Smooth muscle cell (in vitro differentiated cells): ENCODE measurements at regions not wholly inside any gene's neighbourhood (a gene's known extent, or its start where the extent isn't known, plus 50 kb on each side); places are given as distances from the start of the nearest gene placed in this dataset.

Source experiments
- DNase-seq: peaks from one replicate; lab custom pipeline; 2025; ENCODE audit not compliant: unreplicated experiment; lab: John Stamatoyannopoulos, UW
- H2AFZ ChIP-seq: fragments of 200-600 bp; sonication (generic); 2 replicates; pipeline ENCODE4 v1.6.0; 2016; ENCODE audit warnings: antibody characterized with exemption, low read depth, mild to moderate bottlenecking
- H3F3A ChIP-seq: fragments of 200-600 bp; sonication (generic); 2 replicates; pipeline ENCODE4 v1.6.0; 2017; ENCODE audit warnings: antibody characterized with exemption, low read depth
- H3K27ac ChIP-seq: fragments of 200-600 bp; sonication (generic); 2 replicates; pipeline ENCODE4 v1.5.1; 2016; ENCODE audit warnings: low read depth, mild to moderate bottlenecking
- H3K27me3 ChIP-seq: fragments of 200-600 bp; sonication (generic); 2 replicates; pipeline ENCODE4 v1.6.1; 2016; ENCODE audit warnings: low read depth, mild to moderate bottlenecking
- H3K36me3 ChIP-seq: fragments of 200-600 bp; sonication (generic); 2 replicates; pipeline ENCODE4 v1.5.1; 2016; ENCODE audit warnings: low read depth
- H3K4me1 ChIP-seq: fragments of 200-600 bp; sonication (generic); 2 replicates; pipeline ENCODE4 v1.5.1; 2016; ENCODE audit warnings: low read depth
- H3K4me2 ChIP-seq: fragments of 200-600 bp; sonication (generic); 2 replicates; pipeline ENCODE4 v1.6.0; 2016; ENCODE audit warnings: mild to moderate bottlenecking
- H3K4me3 ChIP-seq: fragments of 200-600 bp; sonication (generic); 2 replicates; pipeline ENCODE4 v1.5.1; 2016; ENCODE audit warnings: mild to moderate bottlenecking
- H3K79me2 ChIP-seq: fragments of 200-600 bp; sonication (generic); 2 replicates; pipeline ENCODE4 v1.6.0; 2016; ENCODE audit warnings: low read depth, mild to moderate bottlenecking
- H3K9ac ChIP-seq: fragments of 200-600 bp; sonication (generic); 2 replicates; pipeline ENCODE4 v1.6.0; 2016; ENCODE audit warnings: low read depth
- H3K9me3 ChIP-seq: fragments of 200-600 bp; sonication (generic); replicated peaks from 2 replicates; pipeline ENCODE4 v1.5.1; 2016; ENCODE audit warnings: low read depth
- H4K20me1 ChIP-seq: fragments of 200-600 bp; sonication (generic); 2 replicates; pipeline ENCODE4 v1.6.0; 2016; ENCODE audit warnings: low read depth
- CTCF ChIP-seq: fragments of 200-600 bp; sonication (generic); IDR thresholded peaks from 2 replicates; pipeline ENCODE4 v1.5.1; 2017; ENCODE audit warnings: borderline replicate concordance, mild to moderate bottlenecking, antibody characterized with exemption; ENCODE audit not compliant: insufficient read depth, poor library complexity, severe bottlenecking
- WGBS: methylation state at CpG from one replicate; pipeline ENCODE4 v1.1.7; 2016; ENCODE audit warnings: low lambda C conversion rate; 5-methylcytosine and 5-hydroxymethylcytosine counted together

DNA sequence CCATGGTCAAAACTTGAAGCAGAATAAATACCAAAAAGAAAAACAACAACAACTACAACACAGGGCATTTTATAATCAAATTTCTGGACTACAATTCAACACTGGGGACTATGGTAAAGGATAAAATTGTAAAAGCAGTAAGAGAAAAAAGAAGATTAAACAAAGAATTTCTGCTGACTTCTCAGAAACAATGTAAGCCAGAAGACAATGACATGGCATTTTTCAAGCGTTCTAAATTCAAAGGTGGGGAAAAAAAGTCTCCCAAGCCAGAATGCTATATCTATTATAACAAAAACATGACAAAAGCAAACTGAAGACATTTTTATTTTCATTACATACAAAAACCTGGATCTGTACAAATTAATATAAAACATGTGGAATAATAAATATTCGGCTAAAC, 433.1 kb downstream of the NPHP4 start:
- Histone ChIP-seq H4K20me1 (no peaks in the 10 kb centered on the region), H3F3A (no peaks in the 10 kb centered on the region), H3K27me3 (no peaks in the 10 kb centered on the region), H3K79me2 (no peaks in the 10 kb centered on the region), H3K4me2 (no peak overlapping the region), H3K4me1 (no peaks in the 10 kb centered on the region), H3K36me3 (no peaks in the 10 kb centered on the region), H2AFZ (no peak overlapping the region), H3K9ac (no peak overlapping the region), H3K4me3 (no peak overlapping the region), H3K9me3 (no peaks in the 10 kb centered on the region), H3K27ac (no peak overlapping the region)
- TF ChIP-seq CTCF, result no peak
- WGBS, result 81% methylated on average over 2 of the region's 2 CpGs
- no peak for DNase-seq

DNA sequence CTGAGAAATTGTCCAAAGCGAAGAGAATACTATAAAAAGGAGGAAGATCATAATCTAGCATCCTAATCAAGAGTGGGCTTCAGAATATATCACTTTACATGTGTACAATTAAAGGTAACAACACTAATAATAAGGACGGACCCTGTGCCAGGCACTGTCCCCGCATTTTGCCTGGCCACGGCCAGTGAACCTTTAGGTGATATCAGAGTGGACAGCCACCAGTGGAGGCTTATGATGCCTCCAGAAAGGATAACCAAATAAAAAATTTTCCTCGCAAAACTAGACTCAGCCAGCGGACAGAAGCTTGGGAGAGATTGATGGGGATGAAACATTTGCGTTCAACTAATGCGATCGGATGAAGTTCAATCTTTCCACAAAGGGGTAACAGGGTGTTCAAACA, 436.4 kb downstream of the NPHP4 start:
- Histone ChIP-seq H4K20me1 (no peaks in the 10 kb centered on the region), H2AFZ (no peak overlapping the region), H3K4me3 (no peak overlapping the region), H3K36me3 (no peaks in the 10 kb centered on the region), H3K27me3 (no peaks in the 10 kb centered on the region), H3K4me2 (no peak overlapping the region), H3K4me1 (no peaks in the 10 kb centered on the region), H3K79me2 (no peaks in the 10 kb centered on the region), H3K27ac (no peak overlapping the region), H3F3A (no peaks in the 10 kb centered on the region), H3K9ac (no peak overlapping the region), H3K9me3 (no peaks in the 10 kb centered on the region)
- 89% methylated on average over 9 of the region's 9 CpGs for WGBS
- DNase-seq, result no peak
- TF ChIP-seq CTCF, result no peak

DNA sequence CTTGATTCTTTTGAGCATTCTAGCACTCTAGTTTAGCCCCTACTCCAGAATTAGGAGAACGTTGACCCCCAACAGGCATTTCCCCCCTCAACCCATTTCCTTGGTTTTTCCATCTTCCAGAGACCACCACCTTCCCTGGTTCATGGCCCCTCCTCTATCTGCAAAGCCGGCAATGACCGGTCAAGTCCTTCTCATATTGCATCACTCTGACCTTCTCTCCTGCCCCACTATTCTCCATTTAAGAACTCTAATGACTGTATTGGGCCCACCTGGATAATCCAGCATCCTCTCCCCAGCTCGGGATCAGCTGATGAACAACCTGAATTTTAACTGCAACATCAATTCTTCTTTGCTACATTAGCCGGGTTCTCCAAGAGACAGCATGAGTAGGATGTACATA, 437.4 kb downstream of the NPHP4 start:
- TF ChIP-seq CTCF, result no peak
- Histone ChIP-seq H3K27ac (no peak overlapping the region), H3K36me3 (no peaks in the 10 kb centered on the region), H3K9ac (no peak overlapping the region), H3K9me3 (no peaks in the 10 kb centered on the region), H3K27me3 (no peaks in the 10 kb centered on the region), H4K20me1 (no peaks in the 10 kb centered on the region), H3K4me2 (no peak overlapping the region), H3K4me1 (no peaks in the 10 kb centered on the region), H3K4me3 (no peak overlapping the region), H2AFZ (no peak overlapping the region), H3K79me2 (no peaks in the 10 kb centered on the region), H3F3A (no peaks in the 10 kb centered on the region)
- no peak for DNase-seq
- 81% methylated on average over 5 of the region's 5 CpGs for whole genome bisulfite sequencing

DNA sequence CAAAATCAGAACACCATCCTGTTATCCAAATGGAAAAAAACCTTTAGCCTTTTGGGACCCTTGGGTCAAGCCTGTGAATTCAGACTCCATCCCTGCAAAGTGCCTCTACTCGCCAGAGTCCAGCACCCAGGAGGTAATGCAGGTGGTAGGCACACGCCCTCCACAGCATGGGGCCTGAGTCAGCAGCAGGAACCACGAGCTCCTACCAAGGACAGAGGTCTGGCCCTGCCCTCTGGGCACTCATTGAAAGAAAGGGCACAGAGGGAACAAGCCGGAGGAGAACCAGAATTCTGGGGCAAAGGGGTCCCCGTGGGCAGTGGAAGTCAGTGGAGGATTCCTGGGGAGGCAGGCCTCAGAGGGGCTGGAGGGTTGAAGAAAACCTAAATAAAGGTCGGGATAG, 438.1 kb downstream of the NPHP4 start:
- H3K9me3 ChIP-seq, result no peaks in the 10 kb centered on the region
- no peak for DNase-seq

More for the DNA sequence above, 438.1 kb downstream of the NPHP4 start:
- Histone ChIP-seq H3K9ac (no peak overlapping the region), H3F3A (no peaks in the 10 kb centered on the region), H3K4me1 (no peaks in the 10 kb centered on the region), H3K27ac (no peak overlapping the region), H2AFZ (no peak overlapping the region), H3K36me3 (no peaks in the 10 kb centered on the region), H3K79me2 (no peaks in the 10 kb centered on the region), H3K4me2 (no peak overlapping the region), H4K20me1 (no peaks in the 10 kb centered on the region), H3K27me3 (no peaks in the 10 kb centered on the region), H3K4me3 (no peak overlapping the region)
- 73% methylated on average over 6 of the region's 6 CpGs for WGBS
- no peak for TF ChIP-seq CTCF
